K562 (cell line): ENCODE measurements at regions not wholly inside any gene's neighbourhood (a gene's known extent, or its start where the extent isn't known, plus 50 kb on each side); places are given as distances from the start of the nearest gene placed in this dataset.

Experiments
- ATAC-seq: fragments of 200-7000 bp; cut with Tn5 transposase; 3 replicates; pipeline ENCODE4 v1.9.1; 2020; ENCODE audit warnings: moderate library complexity
- BruUV-seq: library from RNA; stranded (reverse); fragments of 400-500 nt; replicated peaks from 2 replicates; lab custom pipeline; 2021; lab: Mats Ljungman, UMichigan
- CTCF ChIA-PET: fragments of 300-600 bp; formaldehyde crosslinking; extraction: SDS; loops from one replicate; lab custom pipeline; 2021; ENCODE audit warnings: low intra/inter-chr PET ratio; lab: Yijun Ruan, JAX
- POLR2A ChIA-PET: fragments of 300-600, 350-650 bp; sonication (Branson Sonifier 250); formaldehyde crosslinking; extraction: SDS; loops from one replicate; lab custom pipeline; 2021; ENCODE audit warnings: antibody characterized with exemption, inconsistent platforms; lab: Yijun Ruan, JAX
- DNase-seq, 4 experiments: peaks; one replicate each; pipeline versions ENCODE4 v3.0.0 to v3.0.0-alpha.2; 2011 to 2018; ENCODE audit warnings: low spot score in 3 of 4, mixed read lengths in 3 of 4; ENCODE audit errors: extremely low read depth in 1 of 4
- FAIRE-seq: peaks from 2 replicates; lab custom pipeline; 2011; peaks lifted over from hg19 to GRCh38; lab: Jason Lieb, UNC
- H2AFZ ChIP-seq: 2 replicates; pipeline ENCODE4 v1.6.0; 2011; ENCODE audit warnings: low read depth, low read length, control low read depth, inconsistent platforms
- H3K27ac ChIP-seq: fragments of 200-600 bp; 3 replicates; pipeline ENCODE4 v1.8.0; 2011; ENCODE audit warnings: low read depth, mild to moderate bottlenecking, control low read depth, inconsistent platforms, low read length, moderate library complexity, mixed read lengths; ENCODE audit errors: extremely low read depth
- H3K27me3 ChIP-seq, 2 experiments: fragments of 300-600 bp in 1 of 2; 2 replicates in 1 of 2; 3 replicates in 1 of 2; pipeline versions ENCODE4 v1.6.0 to v1.8.0; 2011; ENCODE audit warnings: inconsistent platforms in 2 of 2, low read length in 2 of 2, mild to moderate bottlenecking in 1 of 2, mixed read lengths in 1 of 2, moderate library complexity in 1 of 2; ENCODE audit not compliant: control insufficient read depth in 2 of 2, insufficient read depth in 2 of 2
- H3K36me3 ChIP-seq: fragments of 300-600 bp; 3 replicates; pipeline ENCODE4 v1.8.0; 2011; ENCODE audit warnings: mild to moderate bottlenecking, low read length, inconsistent platforms; ENCODE audit not compliant: control insufficient read depth, insufficient read depth
- H3K4me1 ChIP-seq, 2 experiments: fragments of 200-600 bp in 1 of 2; replicated peaks in 1 of 2; 2 replicates in 1 of 2; 3 replicates in 1 of 2; pipeline versions ENCODE4 v1.5.1 to v1.8.0; 2011; ENCODE audit warnings: inconsistent platforms in 2 of 2, low read length in 2 of 2, mild to moderate bottlenecking in 1 of 2, mixed read lengths in 1 of 2, moderate library complexity in 1 of 2; ENCODE audit not compliant: control insufficient read depth in 2 of 2, insufficient read depth in 2 of 2
- H3K4me2 ChIP-seq: 2 replicates; pipeline ENCODE4 v1.6.1; 2011; ENCODE audit warnings: low read length, control low read depth, inconsistent platforms, mixed read lengths; ENCODE audit not compliant: insufficient read depth
- H3K4me3 ChIP-seq: fragments of 200-600 bp; sonication (generic), shearing (Covaris generic); 2 replicates; pipeline ENCODE4 v1.5.1; 2016; ENCODE audit warnings: control low read depth, inconsistent platforms
- H3K79me2 ChIP-seq: fragments of 200-600 bp; 3 replicates; pipeline ENCODE4 v1.8.0; 2011; ENCODE audit warnings: low read length, inconsistent platforms; ENCODE audit not compliant: control insufficient read depth, insufficient read depth
- H3K9ac ChIP-seq, 2 experiments: 2 replicates each; pipeline versions ENCODE4 v1.6.0 to v1.6.1; 2011; ENCODE audit warnings: low read depth in 2 of 2, low read length in 2 of 2, control low read depth in 1 of 2, inconsistent platforms in 1 of 2, mild to moderate bottlenecking in 1 of 2, mixed read lengths in 1 of 2; ENCODE audit not compliant: insufficient read depth in 1 of 2
- H3K9me1 ChIP-seq: one replicate; pipeline ENCODE4 v1.6.0; 2011; ENCODE audit warnings: inconsistent platforms, mild to moderate bottlenecking, low read length, moderate library complexity; ENCODE audit not compliant: control insufficient read depth, insufficient read depth
- H3K9me3 ChIP-seq: replicated peaks from 2 replicates; pipeline ENCODE4 v1.5.1; 2011; ENCODE audit warnings: low read depth, low read length, inconsistent platforms; ENCODE audit not compliant: control insufficient read depth, insufficient read depth
- H4K20me1 ChIP-seq: replicated peaks from 2 replicates; pipeline ENCODE4 v1.6.1; 2011; ENCODE audit warnings: low read length, inconsistent platforms, mixed read lengths; ENCODE audit not compliant: control insufficient read depth, insufficient read depth
- ARID1B ChIP-seq: fragments of 450-650 bp; IDR thresholded peaks from 2 replicates; pipeline ENCODE4 v1.6.1; 2016; ENCODE audit warnings: antibody characterized with exemption, mild to moderate bottlenecking, inconsistent platforms
- CC2D1A ChIP-seq: fragments of 450-650 bp; IDR thresholded peaks from 2 replicates; pipeline ENCODE4 v1.6.1; 2017; ENCODE audit warnings: mild to moderate bottlenecking
- CREBBP ChIP-seq: IDR thresholded peaks from one replicate; pipeline ENCODE4 v1.6.1; 2012; ENCODE audit warnings: low read depth, mild to moderate bottlenecking, control low read depth, inconsistent platforms, low read length
- E2F6 ChIP-seq, 2 experiments: IDR thresholded peaks; 2 replicates each; pipeline ENCODE4 v1.6.1; 2011; ENCODE audit warnings: borderline replicate concordance in 1 of 2, control low read depth in 1 of 2, low read depth in 1 of 2, low read length in 1 of 2, mild to moderate bottlenecking in 1 of 2, mixed read lengths in 1 of 2, moderate library complexity in 1 of 2; ENCODE audit not compliant: insufficient read depth in 1 of 2, insufficient read length in 1 of 2, poor library complexity in 1 of 2, severe bottlenecking in 1 of 2; ENCODE audit errors: extremely low read depth in 1 of 2
- EWSR1 ChIP-seq: fragments of 450-650 bp; IDR thresholded peaks from 2 replicates; pipeline ENCODE4 v1.6.1; 2018; ENCODE audit warnings: borderline replicate concordance, mild to moderate bottlenecking, low read depth, moderate library complexity; ENCODE audit not compliant: partially characterized antibody
- LCOR ChIP-seq: sonication (generic); formaldehyde crosslinking; IDR thresholded peaks from 2 replicates; pipeline ENCODE4 v1.8.0; 2022; ENCODE audit warnings: mild to moderate bottlenecking, missing genetic modification reagents
- PBX2 ChIP-seq, 2 experiments: IDR thresholded peaks in 1 of 2; conservative IDR thresholded peaks in 1 of 2; 2 replicates each; pipeline ENCODE4 v1.6.1; 2016; ENCODE audit warnings: low read depth in 2 of 2, mild to moderate bottlenecking in 1 of 2, missing compliant biosample characterization in 1 of 2, missing genetic modification characterization in 1 of 2, moderate library complexity in 1 of 2
- TCF15 ChIP-seq: fragments of 250-450 bp; sonication (Bioruptor Pico); IDR thresholded peaks from 2 replicates; pipeline ENCODE4 v1.8.0; 2022; ENCODE audit warnings: moderate library complexity, mild to moderate bottlenecking, inconsistent platforms
- TCF7 ChIP-seq: sonication (generic); IDR thresholded peaks from 2 replicates; pipeline ENCODE4 v1.6.1; 2016; ENCODE audit warnings: antibody characterized with exemption, borderline replicate concordance
- ZBTB9 ChIP-seq: fragments of 450-650 bp; formaldehyde crosslinking; IDR thresholded peaks from 2 replicates; pipeline ENCODE4 v1.4.0; 2020; ENCODE audit warnings: mild to moderate bottlenecking, moderate library complexity
- ZC3H4 ChIP-seq: sonication (generic); formaldehyde crosslinking; IDR thresholded peaks from 2 replicates; pipeline ENCODE4 v1.9.0; 2021; ENCODE audit warnings: missing genetic modification reagents, borderline replicate concordance
- ZFP1 ChIP-seq: fragments of 450-650 bp; formaldehyde crosslinking; IDR thresholded peaks from 2 replicates; pipeline ENCODE4 v1.4.0; 2020; ENCODE audit warnings: mild to moderate bottlenecking, mixed read lengths
- ZNF57 ChIP-seq: fragments of 450-650 bp; formaldehyde crosslinking; IDR thresholded peaks from 2 replicates; pipeline ENCODE4 v1.4.0; 2020; ENCODE audit warnings: mild to moderate bottlenecking, moderate library complexity
- ZNF655 ChIP-seq: fragments of 250-450 bp; sonication (Bioruptor Pico); IDR thresholded peaks from 2 replicates; pipeline ENCODE4 v1.5.0; 2021
- in situ Hi-C: fragments of 300-500 bp; cut with MboI; formaldehyde crosslinking; loops from 4 replicates; pipeline ENCODE4 v1.15.0; 2018; ENCODE audit warnings: inconsistent platforms, mixed read lengths
- intact Hi-C: fragments of 100-400 bp; cut with micrococcal nuclease; formaldehyde crosslinking; loops from 2 replicates; pipeline ENCODE4 v1.14.2; 2022

GRCh38 chr14:42911642-42912041, 1305.0 kb downstream of the LRFN5 start:
- DNase-seq = no peak
- FAIRE-seq = no peak
- ATAC-seq = no peak
- H3K36me3 ChIP-seq = no peaks in the 10 kb centered on the region
- ChIA-PET CTCF (no interaction called here), POLR2A (no interaction called here)
- BruUV-seq = no TSS peak
- no peaks in the 10 kb centered on the region for H3K9me1 ChIP-seq
- intact Hi-C loops = no loop called here
- no peak overlapping the region for H3K9ac ChIP-seq
- no peak overlapping the region for H3K4me3 ChIP-seq
- no peaks in the 10 kb centered on the region for H3K9me3 ChIP-seq
- H2AFZ ChIP-seq = no peak overlapping the region
- no peaks in the 10 kb centered on the region for H3K27me3 ChIP-seq
- in situ Hi-C loops = no loop called here
- no peak overlapping the region for H3K27ac ChIP-seq
- H3K4me2 ChIP-seq = no peak overlapping the region
- no peaks in the 10 kb centered on the region for H4K20me1 ChIP-seq
- H3K79me2 ChIP-seq = no peaks in the 10 kb centered on the region
- H3K4me1 ChIP-seq = no peaks in the 10 kb centered on the region
- TF ChIP-seq ZNF655 (CRISPR knock-in tag) (no peak), EWSR1 (no peak), ZC3H4 (CRISPR knock-in tag) (no peak), E2F6 (IDR thresholded peaks at IDR 0.05; ENCODE audit: borderline replicate concordance in 1 of 2, extremely low read depth in 1 of 2, insufficient read depth in 1 of 2, insufficient read length in 1 of 2, low read depth in 1 of 2, low read length in 1 of 2, poor library complexity in 1 of 2, severe bottlenecking in 1 of 2) (no peak), LCOR (CRISPR knock-in tag) (no peak), ZFP1 (CRISPR knock-in tag) (no peak), ARID1B (no peak), ZNF57 (CRISPR knock-in tag) (no peak), ZBTB9 (CRISPR knock-in tag) (no peak), CREBBP (no peak), TCF15 (CRISPR knock-in tag) (no peak), PBX2 (CRISPR knock-in tag; IDR thresholded peaks at IDR 0.05; ENCODE audit: low read depth) (no peak), PBX2 (tag; conservative IDR thresholded peaks at IDR 0.05; ENCODE audit: low read depth) (no peak), CC2D1A (no peak), TCF7 (no peak)
